B cell (primary cell): ENCODE measurements at regions not wholly inside any gene's neighbourhood (a gene's known extent, or its start where the extent isn't known, plus 50 kb on each side); places are given as distances from the start of the nearest gene placed in this dataset.

Source experiments
- EZH2 ChIP-seq: IDR thresholded peaks from 2 replicates; pipeline ENCODE4 v1.6.1; 2012; ENCODE audit warnings: borderline replicate concordance, low read depth, mild to moderate bottlenecking, moderate library complexity, low read length; ENCODE audit not compliant: insufficient read depth, poor library complexity, severe bottlenecking
- TF ChIP-seq, protein P1 (sequence below): fragments of 200-600 bp; IDR thresholded peaks from one replicate; pipeline ENCODE4 v1.8.0; 2022; ENCODE audit warnings: antibody characterized with exemption, mild to moderate bottlenecking

DNA sequence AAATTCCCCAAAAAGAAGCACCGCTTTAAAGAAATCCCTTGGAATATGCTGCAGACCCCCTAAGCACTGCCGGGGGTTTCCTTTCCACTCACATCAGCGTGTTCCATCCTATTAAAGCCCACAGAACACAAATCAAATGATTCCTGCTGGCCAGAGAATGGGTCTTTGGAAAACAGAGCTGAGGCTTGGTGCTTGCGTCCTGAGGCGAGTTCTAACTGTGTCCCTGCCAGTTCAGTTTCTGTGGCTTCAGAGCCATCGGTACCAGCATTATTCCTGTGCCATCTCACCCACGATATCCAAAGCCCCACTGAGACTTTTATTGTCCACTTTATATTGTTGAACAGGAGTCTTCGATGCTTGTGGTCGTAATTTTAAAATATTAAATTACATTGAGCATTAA lies 142.0 kb upstream of the SYT13 start:
- TF ChIP-seq, protein P1, sequence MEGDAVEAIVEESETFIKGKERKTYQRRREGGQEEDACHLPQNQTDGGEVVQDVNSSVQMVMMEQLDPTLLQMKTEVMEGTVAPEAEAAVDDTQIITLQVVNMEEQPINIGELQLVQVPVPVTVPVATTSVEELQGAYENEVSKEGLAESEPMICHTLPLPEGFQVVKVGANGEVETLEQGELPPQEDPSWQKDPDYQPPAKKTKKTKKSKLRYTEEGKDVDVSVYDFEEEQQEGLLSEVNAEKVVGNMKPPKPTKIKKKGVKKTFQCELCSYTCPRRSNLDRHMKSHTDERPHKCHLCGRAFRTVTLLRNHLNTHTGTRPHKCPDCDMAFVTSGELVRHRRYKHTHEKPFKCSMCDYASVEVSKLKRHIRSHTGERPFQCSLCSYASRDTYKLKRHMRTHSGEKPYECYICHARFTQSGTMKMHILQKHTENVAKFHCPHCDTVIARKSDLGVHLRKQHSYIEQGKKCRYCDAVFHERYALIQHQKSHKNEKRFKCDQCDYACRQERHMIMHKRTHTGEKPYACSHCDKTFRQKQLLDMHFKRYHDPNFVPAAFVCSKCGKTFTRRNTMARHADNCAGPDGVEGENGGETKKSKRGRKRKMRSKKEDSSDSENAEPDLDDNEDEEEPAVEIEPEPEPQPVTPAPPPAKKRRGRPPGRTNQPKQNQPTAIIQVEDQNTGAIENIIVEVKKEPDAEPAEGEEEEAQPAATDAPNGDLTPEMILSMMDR: no peak
- no peak for TF ChIP-seq EZH2
